HepG2 (cell line): ENCODE measurements at regions not wholly inside any gene's neighbourhood (a gene's known extent, or its start where the extent isn't known, plus 50 kb on each side); places are given as distances from the start of the nearest gene placed in this dataset.

ENCODE experiments used
- ATAC-seq: fragments of 200-7000 bp; cut with Tn5 transposase; 3 replicates; pipeline ENCODE4 v1.9.1; 2020; ENCODE audit warnings: mild to moderate bottlenecking, moderate library complexity
- BruUV-seq: library from RNA; stranded (reverse); fragments of 400-500 nt; replicated peaks from 2 replicates; lab custom pipeline; 2021; lab: Mats Ljungman, UMichigan
- CTCF ChIA-PET: fragments of 300-600 bp; formaldehyde crosslinking; extraction: SDS; loops from one replicate; lab custom pipeline; 2021; ENCODE audit warnings: low total read pairs, inconsistent platforms, low intra/inter-chr PET ratio; lab: Yijun Ruan, JAX
- POLR2A ChIA-PET: fragments of 350-600 bp; sonication (Branson Sonifier 250); formaldehyde crosslinking; loops from one replicate; lab custom pipeline; 2020; ENCODE audit warnings: antibody characterized with exemption, inconsistent platforms; lab: Yijun Ruan, JAX
- DNase-seq: peaks from one replicate; pipeline ENCODE4 v3.0.0-alpha.2; 2015; ENCODE audit warnings: low spot score
- FAIRE-seq: peaks from 3 replicates; lab custom pipeline; 2011; peaks lifted over from hg19 to GRCh38; lab: Jason Lieb, UNC
- H2AFZ ChIP-seq: one replicate; pipeline ENCODE4 v1.6.1; 2011; ENCODE audit warnings: low read length, inconsistent platforms
- H3K27ac ChIP-seq: fragments of 300-600 bp; 3 replicates; pipeline ENCODE4 v1.8.0; 2011; ENCODE audit warnings: mixed run types, mild to moderate bottlenecking, mixed read lengths, low read length, inconsistent platforms; ENCODE audit not compliant: insufficient read depth; ENCODE audit errors: extremely low read length
- H3K27me3 ChIP-seq, 2 experiments: fragments of 200-600 bp in 1 of 2; 2 replicates in 1 of 2; 3 replicates in 1 of 2; pipeline versions ENCODE4 v1.6.0 to v1.8.0; 2011; ENCODE audit warnings: low read length in 2 of 2, mild to moderate bottlenecking in 2 of 2, moderate library complexity in 2 of 2, inconsistent platforms in 1 of 2; ENCODE audit not compliant: insufficient read depth in 2 of 2, control insufficient read depth in 1 of 2
- H3K36me3 ChIP-seq, 2 experiments: fragments of 200-600 bp in 1 of 2; replicated peaks in 1 of 2; 2 replicates in 1 of 2; 3 replicates in 1 of 2; pipeline versions ENCODE4 v1.5.1 to v1.8.0; 2011; ENCODE audit warnings: low read length in 2 of 2, inconsistent platforms in 1 of 2; ENCODE audit not compliant: insufficient read depth in 2 of 2, control insufficient read depth in 1 of 2
- H3K4me1 ChIP-seq: 2 replicates; pipeline ENCODE4 v1.5.1; 2012; ENCODE audit warnings: low read length, inconsistent platforms; ENCODE audit not compliant: insufficient read depth
- H3K4me2 ChIP-seq: 2 replicates; pipeline ENCODE4 v1.6.0; 2011; ENCODE audit warnings: low read depth, low read length, inconsistent platforms
- H3K4me3 ChIP-seq, 3 experiments: fragments of 200-600 bp in 1 of 3; sonication (generic), shearing (Covaris generic) in 1 of 3; replicated peaks in 1 of 3; 2 replicates each; pipeline ENCODE4 v1.5.1; 2011 to 2016; ENCODE audit warnings: low read length in 3 of 3, inconsistent platforms in 2 of 3, low read depth in 2 of 3, mild to moderate bottlenecking in 2 of 3, control low read depth in 1 of 3, mixed read lengths in 1 of 3; ENCODE audit not compliant: insufficient read depth in 1 of 3
- H3K79me2 ChIP-seq: one replicate; pipeline ENCODE4 v1.6.1; 2011; ENCODE audit warnings: low read length, inconsistent platforms; ENCODE audit not compliant: insufficient read depth
- H3K9ac ChIP-seq: 2 replicates; pipeline ENCODE4 v1.6.0; 2011; ENCODE audit warnings: mild to moderate bottlenecking, low read depth, low read length, inconsistent platforms; ENCODE audit not compliant: insufficient read depth
- H3K9me3 ChIP-seq: 2 replicates; pipeline ENCODE4 v1.5.1; 2012; ENCODE audit warnings: mild to moderate bottlenecking, low read length
- H4K20me1 ChIP-seq: 2 replicates; pipeline ENCODE4 v1.6.0; 2011; ENCODE audit warnings: inconsistent platforms, mild to moderate bottlenecking, low read length, moderate library complexity; ENCODE audit not compliant: insufficient read depth
- GATA4 ChIP-seq: sonication (generic); IDR thresholded peaks from 2 replicates; pipeline ENCODE4 v1.6.1; 2016; ENCODE audit warnings: antibody characterized with exemption, low read depth, borderline replicate concordance
- GZF1 ChIP-seq: sonication (generic); formaldehyde crosslinking; IDR thresholded peaks from 2 replicates; pipeline ENCODE4 v1.5.1; 2020; ENCODE audit warnings: mild to moderate bottlenecking, missing genetic modification reagents
- HOXA5 ChIP-seq: sonication (generic); formaldehyde crosslinking; IDR thresholded peaks from 2 replicates; pipeline ENCODE4 v1.4.0; 2020; ENCODE audit warnings: missing genetic modification reagents
- LBX2 ChIP-seq: sonication (generic); formaldehyde crosslinking; IDR thresholded peaks from 2 replicates; pipeline ENCODE4 v1.5.0; 2020; ENCODE audit warnings: missing genetic modification reagents, mild to moderate bottlenecking, borderline replicate concordance
- MIER2 ChIP-seq: IDR thresholded peaks from 2 replicates; pipeline ENCODE4 v1.6.1; 2016; ENCODE audit warnings: missing biosample characterization, missing genetic modification reagents
- NBN ChIP-seq: fragments of 450-650 bp; conservative IDR thresholded peaks from 2 replicates; pipeline ENCODE4 v1.6.1; 2017
- NR2C2 ChIP-seq: sonication (generic); formaldehyde crosslinking; IDR thresholded peaks from 2 replicates; pipeline ENCODE4 v1.4.0; 2020; ENCODE audit warnings: missing genetic modification reagents, mild to moderate bottlenecking, moderate library complexity, borderline replicate concordance
- ZBTB49 ChIP-seq: sonication (generic); formaldehyde crosslinking; IDR thresholded peaks from 2 replicates; pipeline ENCODE4 v1.4.0; 2020; ENCODE audit warnings: missing genetic modification reagents, borderline replicate concordance
- ZNF790 ChIP-seq: sonication (generic); formaldehyde crosslinking; IDR thresholded peaks from 2 replicates; pipeline ENCODE4 v1.8.0; 2022; ENCODE audit warnings: missing genetic modification reagents, mild to moderate bottlenecking, borderline replicate concordance
- ZSCAN29 ChIP-seq: sonication (generic); formaldehyde crosslinking; conservative IDR thresholded peaks from 2 replicates; pipeline ENCODE4 v1.4.0; 2020; ENCODE audit warnings: mild to moderate bottlenecking, missing genetic modification reagents
- WGBS: methylation state at CpG from one replicate; pipeline ENCODE4 v1.1.6; 2017; ENCODE audit warnings: low lambda C conversion rate; 5-methylcytosine and 5-hydroxymethylcytosine counted together
- in situ Hi-C: cut with HindIII; loops from 2 replicates; pipeline ENCODE4 v1.10.0; 2017; ENCODE audit warnings: low pct_unique_long_range_greater_than_20kb; ENCODE audit not compliant: extremely low pct_ligation_motif_present
- intact Hi-C: fragments of 100-400 bp; cut with micrococcal nuclease; formaldehyde crosslinking; loops from one replicate; pipeline ENCODE4 v1.10.0; 2022; ENCODE audit not compliant: unreplicated experiment

- H3K4me3 ChIP-seq: no peak overlapping the region
- no peaks in the 10 kb centered on the region for H3K79me2 ChIP-seq
- no peak overlapping the region for H3K4me2 ChIP-seq
- in situ Hi-C loops (no loop called here), intact Hi-C loops (no loop called here)
- H3K9me3 ChIP-seq: no peaks in the 10 kb centered on the region
- no peaks in the 10 kb centered on the region; a peak in 1 of 5 replicates for H3K27me3 ChIP-seq
- H3K27ac ChIP-seq: no peak overlapping the region
- CTCF ChIA-PET: no interaction called here
- H3K9ac ChIP-seq: no peak overlapping the region
- no peaks in the 10 kb centered on the region for H3K36me3 ChIP-seq
- no peak for TF ChIP-seq ZSCAN29 (CRISPR knock-in tag)
- no peak for TF ChIP-seq NR2C2 (CRISPR knock-in tag)
- no peak for TF ChIP-seq ZBTB49 (CRISPR knock-in tag)
- TF ChIP-seq GZF1 (CRISPR knock-in tag): no peak
- TF ChIP-seq ZNF790 (CRISPR knock-in tag): no peak
- no peak for TF ChIP-seq LBX2 (CRISPR knock-in tag)
- TF ChIP-seq GATA4: no peak
- no peak for TF ChIP-seq HOXA5 (CRISPR knock-in tag)
- TF ChIP-seq NBN: no peak
- no peak for TF ChIP-seq MIER2 (CRISPR knock-in tag)
- H3K4me1 ChIP-seq: no peaks in the 10 kb centered on the region
- H2AFZ ChIP-seq: no peak overlapping the region
- FAIRE-seq (no peak), DNase-seq (no peak), ATAC-seq (no peak)
- POLR2A ChIA-PET: no interaction called here
- H4K20me1 ChIP-seq: no peaks in the 10 kb centered on the region
- 0% methylated on average over 2 of the region's 2 CpGs for WGBS
- BruUV-seq: no TSS peak
These were observed 126.9 kb upstream of the GHITM start for GRCh38 chr10:84012431-84012830.
